ENCODE measurements at regions not wholly inside any gene's neighbourhood (a gene's known extent, or its start where the extent isn't known, plus 50 kb on each side); places are given as distances from the start of the nearest gene placed in this dataset.
"Not testable (repeated sequence)": the region's sequence is repeated elsewhere in the genome, so short reads cannot be mapped to it uniquely, and the experiment has no call there.

DNA sequence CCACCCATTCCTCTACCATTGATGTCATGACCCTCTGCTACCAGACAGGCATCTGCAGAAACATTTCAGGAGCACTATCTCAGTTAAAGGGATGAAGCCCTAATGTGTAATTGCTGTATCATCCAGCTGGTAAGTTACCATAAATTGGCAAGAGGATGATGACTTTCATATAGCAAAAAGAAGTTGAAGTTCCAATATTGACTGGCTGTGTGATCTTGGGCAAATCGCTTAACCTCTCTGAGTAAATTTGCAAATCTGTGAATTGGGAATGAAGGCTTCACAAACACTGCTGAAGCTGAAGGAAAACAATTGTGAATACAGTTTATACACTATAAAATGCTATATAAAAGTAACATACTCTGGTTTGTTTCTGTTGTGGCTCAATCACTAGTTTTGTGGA lies 89.5 kb upstream of the PHACTR1 start:
- Histone ChIP-seq H3K27ac (ENCODE audit: low read length) (no peak overlapping the region), H3K4me3 (ENCODE audit: low read length) (no peak overlapping the region), H3K4me1 (ENCODE audit: low read length) (no peaks in the 10 kb centered on the region), H4K20me1 (ENCODE audit: insufficient read depth, low read depth, low read length) (no peaks in the 10 kb centered on the region), H3K9me2 (replicated peaks; ENCODE audit: insufficient read depth, low read length) (no peaks in the 10 kb centered on the region), H3K27me3 (ENCODE audit: low read length) (no peaks in the 10 kb centered on the region), H3K36me3 (ENCODE audit: insufficient read depth, low read length) (no peaks in the 10 kb centered on the region), H3K4me2 (ENCODE audit: low read depth, low read length, poor library complexity, severe bottlenecking) (no peak overlapping the region), H3K9me3 (ENCODE audit: low read length) (no peaks in the 10 kb centered on the region), H2AFZ (ENCODE audit: low read length) (no peak overlapping the region), H3K9ac (ENCODE audit: low read length) (no peak overlapping the region), H3K79me2 (ENCODE audit: low read length) (no peaks in the 10 kb centered on the region)
- no peak for DNase-seq

DNA sequence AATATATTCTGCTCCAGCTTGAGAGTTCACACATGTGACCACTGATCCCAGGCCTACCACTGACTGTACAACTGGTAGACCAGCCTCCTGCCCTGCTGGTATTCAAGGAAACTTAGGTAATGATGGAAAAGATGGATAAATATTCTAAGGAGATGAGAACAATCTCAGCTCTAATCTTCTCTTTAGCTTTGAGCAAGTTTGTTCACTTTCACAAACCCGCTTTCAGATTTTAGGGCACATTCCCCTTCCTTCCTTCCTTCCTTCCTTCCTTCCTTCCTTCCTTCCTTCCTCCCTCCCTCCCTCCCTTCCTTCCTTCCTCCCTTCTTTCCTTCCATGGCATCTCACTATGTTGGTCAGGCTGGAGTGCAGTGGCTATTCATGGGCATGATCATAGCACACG lies 88.2 kb upstream of the PHACTR1 start:
- Histone ChIP-seq H2AFZ (ENCODE audit: low read length) (no peak overlapping the region), H3K27ac (ENCODE audit: low read length) (no peak overlapping the region), H3K9me2 (replicated peaks; ENCODE audit: insufficient read depth, low read length) (no peaks in the 10 kb centered on the region), H3K36me3 (ENCODE audit: insufficient read depth, low read length) (no peaks in the 10 kb centered on the region), H3K4me3 (ENCODE audit: low read length) (no peak overlapping the region), H3K4me2 (ENCODE audit: low read depth, low read length, poor library complexity, severe bottlenecking) (no peak overlapping the region), H3K79me2 (ENCODE audit: low read length) (no peaks in the 10 kb centered on the region), H3K9me3 (ENCODE audit: low read length) (no peaks in the 10 kb centered on the region), H3K4me1 (ENCODE audit: low read length) (no peaks in the 10 kb centered on the region), H4K20me1 (ENCODE audit: insufficient read depth, low read depth, low read length) (no peaks in the 10 kb centered on the region), H3K27me3 (ENCODE audit: low read length) (no peaks in the 10 kb centered on the region), H3K9ac (ENCODE audit: low read length) (no peak overlapping the region)
- DNase-seq = no peak

DNA sequence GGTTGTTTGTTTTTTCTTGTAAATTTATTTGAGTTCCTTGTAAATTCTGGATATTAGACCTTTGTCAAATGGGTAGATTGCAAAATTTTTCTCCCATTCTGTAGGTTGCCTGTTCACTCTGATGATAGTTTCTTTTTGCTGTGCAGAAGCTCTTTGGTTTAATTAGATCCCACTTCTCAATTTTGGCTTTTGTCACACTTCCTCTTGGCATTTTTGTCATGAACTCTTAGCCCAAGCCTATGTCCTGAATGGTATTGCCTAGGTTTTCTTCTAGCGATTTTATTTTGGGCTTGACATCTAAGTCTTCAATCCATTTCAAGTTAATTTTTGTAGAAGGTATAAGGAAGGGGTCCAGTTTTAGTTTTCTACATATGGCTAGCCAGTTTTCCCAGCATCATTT lies 82.8 kb upstream of the PHACTR1 start:
- H3K9me3 ChIP-seq (ENCODE audit: low read length); H3K4me1 ChIP-seq (ENCODE audit: low read length): not testable (repeated sequence)

DNA sequence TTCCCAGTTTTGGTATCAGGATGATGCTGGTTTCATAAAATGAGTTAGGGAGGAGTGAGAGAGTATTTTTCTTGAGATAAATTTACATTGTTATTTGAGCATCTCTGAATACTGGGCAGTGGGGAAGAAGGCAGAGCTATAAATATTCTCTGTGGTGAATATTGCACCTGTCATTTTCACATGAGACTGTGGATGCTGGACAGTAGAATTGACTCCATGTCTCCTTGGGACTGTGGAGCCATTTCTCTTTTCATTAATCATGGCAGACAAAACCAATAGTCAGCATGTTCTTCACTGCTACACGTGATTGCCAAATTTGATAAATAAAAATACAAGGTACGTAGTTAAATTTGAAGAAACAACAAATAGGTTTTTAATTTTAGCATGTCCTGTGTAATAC lies 81.2 kb upstream of the PHACTR1 start:
- H3K79me2 ChIP-seq (ENCODE audit: low read length) = no peaks in the 10 kb centered on the region
- H3K4me1 ChIP-seq (ENCODE audit: low read length) = no peaks in the 10 kb centered on the region
- H3K9me3 ChIP-seq (ENCODE audit: low read length) = peaks cover 2% of the 10 kb centered on the region; the same call in 1 of the 2 replicates
- no peaks in the 10 kb centered on the region for H3K36me3 ChIP-seq (ENCODE audit: insufficient read depth, low read length)
- DNase-seq = no peak
- H2AFZ ChIP-seq (ENCODE audit: low read length) = no peak overlapping the region
- no peak overlapping the region for H3K27ac ChIP-seq (ENCODE audit: low read length)
- H3K27me3 ChIP-seq (ENCODE audit: low read length) = no peaks in the 10 kb centered on the region
- no peak overlapping the region for H3K4me2 ChIP-seq (ENCODE audit: low read depth, low read length, poor library complexity, severe bottlenecking)
- no peaks in the 10 kb centered on the region for H4K20me1 ChIP-seq (ENCODE audit: insufficient read depth, low read depth, low read length)
- H3K9ac ChIP-seq (ENCODE audit: low read length) = no peak overlapping the region
- H3K9me2 ChIP-seq (replicated peaks; ENCODE audit: insufficient read depth, low read length) = no peaks in the 10 kb centered on the region
- H3K4me3 ChIP-seq (ENCODE audit: low read length) = no peak overlapping the region

More for the DNA sequence above, 82.8 kb upstream of the PHACTR1 start:
- DNase-seq; H3K79me2 ChIP-seq (ENCODE audit: low read length); H3K36me3 ChIP-seq (ENCODE audit: insufficient read depth, low read length); H2AFZ ChIP-seq (ENCODE audit: low read length); H4K20me1 ChIP-seq (ENCODE audit: insufficient read depth, low read depth, low read length); H3K27me3 ChIP-seq (ENCODE audit: low read length); H3K4me3 ChIP-seq (ENCODE audit: low read length); H3K9ac ChIP-seq (ENCODE audit: low read length); H3K4me2 ChIP-seq (ENCODE audit: low read depth, low read length, poor library complexity, severe bottlenecking); H3K9me2 ChIP-seq (replicated peaks; ENCODE audit: insufficient read depth, low read length); H3K27ac ChIP-seq (ENCODE audit: low read length): not testable (repeated sequence)

DNA sequence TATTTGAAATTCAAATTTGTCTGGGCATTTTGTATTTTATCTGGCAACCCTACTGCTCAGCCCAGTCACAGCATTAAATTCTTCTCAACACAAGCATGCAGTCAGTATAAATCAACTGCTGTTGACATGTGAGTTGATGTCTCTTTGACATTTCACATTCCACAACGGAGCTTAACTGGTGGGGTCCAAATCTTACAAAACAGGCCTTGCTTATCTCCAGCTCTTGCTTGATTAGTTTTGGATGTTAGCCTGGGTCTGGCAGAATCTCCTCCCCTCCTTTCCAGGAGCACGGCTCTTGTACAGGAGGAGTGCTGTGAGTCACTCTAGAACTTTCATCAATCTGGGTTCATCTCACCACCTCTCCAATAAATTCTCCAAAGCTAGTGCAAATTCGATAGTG lies 80.8 kb upstream of the PHACTR1 start:
- H3K4me3 ChIP-seq (ENCODE audit: low read length) = no peak overlapping the region
- H3K9ac ChIP-seq (ENCODE audit: low read length) = no peak overlapping the region
- peaks cover 4% of the 10 kb centered on the region; the same call in 1 of the 2 replicates for H3K9me3 ChIP-seq (ENCODE audit: low read length)
- H3K4me2 ChIP-seq (ENCODE audit: low read depth, low read length, poor library complexity, severe bottlenecking) = no peak overlapping the region
- no peaks in the 10 kb centered on the region for H3K4me1 ChIP-seq (ENCODE audit: low read length)
- no peak overlapping the region for H2AFZ ChIP-seq (ENCODE audit: low read length)
- H3K9me2 ChIP-seq (replicated peaks; ENCODE audit: insufficient read depth, low read length) = no peaks in the 10 kb centered on the region
- H3K27me3 ChIP-seq (ENCODE audit: low read length) = no peaks in the 10 kb centered on the region
- no peak overlapping the region for H3K27ac ChIP-seq (ENCODE audit: low read length)
- no peaks in the 10 kb centered on the region for H4K20me1 ChIP-seq (ENCODE audit: insufficient read depth, low read depth, low read length)
- no peaks in the 10 kb centered on the region for H3K79me2 ChIP-seq (ENCODE audit: low read length)
- no peak for DNase-seq
- H3K36me3 ChIP-seq (ENCODE audit: insufficient read depth, low read length) = no peaks in the 10 kb centered on the region

DNA sequence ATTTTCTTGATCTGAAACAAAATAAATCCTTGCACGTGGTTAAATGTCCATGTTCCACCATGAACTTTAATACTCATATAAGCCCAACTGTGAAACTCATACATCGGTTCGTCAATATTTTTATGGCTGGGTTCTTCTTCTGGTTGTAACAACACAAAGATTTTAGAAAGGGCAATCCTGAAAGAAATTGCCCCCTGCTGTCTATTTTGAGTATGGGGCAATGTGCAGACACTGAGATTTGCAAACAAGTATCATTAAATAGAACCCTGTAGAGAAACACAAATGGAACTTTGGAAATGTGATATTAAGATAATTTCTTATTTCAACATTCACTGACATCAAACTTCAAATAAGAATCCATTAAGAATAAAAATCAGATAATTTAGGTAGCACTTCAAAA lies 80.2 kb upstream of the PHACTR1 start:
- no peak for DNase-seq

DNA sequence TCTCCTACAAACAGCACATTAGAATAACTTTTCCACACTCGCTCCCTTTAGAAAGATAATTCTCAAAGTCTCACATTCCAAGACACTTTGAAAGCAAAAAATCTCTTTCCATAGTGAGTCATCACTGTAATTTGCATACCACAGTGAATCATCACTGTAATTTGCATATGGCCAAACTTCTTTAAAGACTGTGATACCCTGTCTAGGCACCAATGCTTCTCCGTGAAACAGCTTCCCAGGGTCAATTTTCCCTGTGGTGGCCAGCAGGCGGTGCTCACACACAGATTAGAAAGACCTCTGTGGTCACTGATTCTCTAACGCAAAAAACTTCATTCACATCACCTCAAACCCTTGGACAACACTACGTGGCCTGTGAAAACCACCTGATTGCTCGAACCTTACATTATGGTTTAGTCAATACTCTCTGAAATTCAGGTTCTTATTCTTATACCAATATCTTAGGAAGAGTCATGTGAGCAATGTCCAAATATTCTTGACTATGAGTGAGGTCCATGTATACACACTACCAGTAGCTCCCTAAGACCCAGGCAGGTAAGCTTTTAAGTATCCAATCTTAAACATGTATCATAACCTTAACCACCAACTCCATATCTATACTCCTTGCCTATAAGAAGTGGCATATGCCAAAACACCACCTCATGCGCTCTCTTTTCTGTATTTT lies 78.5 kb upstream of the PHACTR1 start:
- Histone ChIP-seq H3K9me3 (ENCODE audit: low read length) (peaks cover 4% of the 10 kb centered on the region; the same call in 1 of the 2 replicates), H3K36me3 (ENCODE audit: insufficient read depth, low read length) (no peaks in the 10 kb centered on the region), H3K79me2 (ENCODE audit: low read length) (no peaks in the 10 kb centered on the region), H3K4me2 (ENCODE audit: low read depth, low read length, poor library complexity, severe bottlenecking) (no peak overlapping the region), H4K20me1 (ENCODE audit: insufficient read depth, low read depth, low read length) (no peaks in the 10 kb centered on the region), H3K4me1 (ENCODE audit: low read length) (no peaks in the 10 kb centered on the region), H3K27me3 (ENCODE audit: low read length) (no peaks in the 10 kb centered on the region), H3K27ac (ENCODE audit: low read length) (no peak overlapping the region), H3K9me2 (replicated peaks; ENCODE audit: insufficient read depth, low read length) (no peaks in the 10 kb centered on the region), H3K4me3 (ENCODE audit: low read length) (no peak overlapping the region), H3K9ac (ENCODE audit: low read length) (no peak overlapping the region), H2AFZ (ENCODE audit: low read length) (no peak overlapping the region)
- peak; percentile 77 for DNase-seq

More for the DNA sequence above, 80.2 kb upstream of the PHACTR1 start:
- no peaks in the 10 kb centered on the region for H3K9me2 ChIP-seq (replicated peaks; ENCODE audit: insufficient read depth, low read length)
- peaks cover 4% of the 10 kb centered on the region; the same call in 1 of the 2 replicates for H3K9me3 ChIP-seq (ENCODE audit: low read length)
- no peaks in the 10 kb centered on the region for H3K79me2 ChIP-seq (ENCODE audit: low read length)
- H3K9ac ChIP-seq (ENCODE audit: low read length) = no peak overlapping the region
- H3K27me3 ChIP-seq (ENCODE audit: low read length) = no peaks in the 10 kb centered on the region
- H3K36me3 ChIP-seq (ENCODE audit: insufficient read depth, low read length) = no peaks in the 10 kb centered on the region
- H3K4me3 ChIP-seq (ENCODE audit: low read length) = no peak overlapping the region
- H4K20me1 ChIP-seq (ENCODE audit: insufficient read depth, low read depth, low read length) = no peaks in the 10 kb centered on the region
- H2AFZ ChIP-seq (ENCODE audit: low read length) = no peak overlapping the region
- no peak overlapping the region for H3K4me2 ChIP-seq (ENCODE audit: low read depth, low read length, poor library complexity, severe bottlenecking)
- H3K27ac ChIP-seq (ENCODE audit: low read length) = no peak overlapping the region
- H3K4me1 ChIP-seq (ENCODE audit: low read length) = no peaks in the 10 kb centered on the region

DNA sequence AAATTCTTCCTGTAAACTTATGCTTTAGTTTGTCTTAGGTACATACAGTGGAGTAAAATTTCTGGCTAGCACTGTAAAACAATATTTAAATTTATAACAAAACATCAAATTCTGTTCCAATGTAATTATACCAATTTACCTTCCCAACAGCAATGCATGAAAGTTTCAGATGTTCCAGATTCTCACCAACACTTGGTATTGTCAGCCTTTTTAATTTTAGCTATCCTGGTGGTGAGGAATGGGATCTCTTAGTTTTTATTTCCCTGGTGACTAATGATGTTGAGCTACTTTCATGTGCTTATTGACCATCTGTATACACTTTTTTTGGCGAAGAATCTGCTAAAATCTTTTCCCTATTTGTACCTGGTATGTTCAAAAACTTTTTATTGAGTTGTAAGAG lies 76.1 kb upstream of the PHACTR1 start:
- no peaks in the 10 kb centered on the region for H4K20me1 ChIP-seq (ENCODE audit: insufficient read depth, low read depth, low read length)
- H3K36me3 ChIP-seq (ENCODE audit: insufficient read depth, low read length) = no peaks in the 10 kb centered on the region
- no peak overlapping the region for H3K9ac ChIP-seq (ENCODE audit: low read length)
- no peak overlapping the region for H3K27ac ChIP-seq (ENCODE audit: low read length)
- H3K4me1 ChIP-seq (ENCODE audit: low read length) = no peaks in the 10 kb centered on the region
- H2AFZ ChIP-seq (ENCODE audit: low read length) = no peak overlapping the region
- peaks cover 4% of the 10 kb centered on the region; the same call in 1 of the 2 replicates for H3K9me3 ChIP-seq (ENCODE audit: low read length)
- DNase-seq = no peak
- H3K4me3 ChIP-seq (ENCODE audit: low read length) = no peak overlapping the region
- no peaks in the 10 kb centered on the region for H3K9me2 ChIP-seq (replicated peaks; ENCODE audit: insufficient read depth, low read length)
- no peak overlapping the region for H3K4me2 ChIP-seq (ENCODE audit: low read depth, low read length, poor library complexity, severe bottlenecking)
- H3K79me2 ChIP-seq (ENCODE audit: low read length) = no peaks in the 10 kb centered on the region
- no peaks in the 10 kb centered on the region for H3K27me3 ChIP-seq (ENCODE audit: low read length)
